SK-N-SH treated with all-trans-retinoic acid at 6 μM for 48 hours (cell line): ENCODE measurements at regions not wholly inside any gene's neighbourhood (a gene's known extent, or its start where the extent isn't known, plus 50 kb on each side); places are given as distances from the start of the nearest gene placed in this dataset.

Source experiments
- BACH2 ChIP-seq: fragments of 250-450 bp; sonication (Bioruptor Pico); IDR thresholded peaks from 2 replicates; pipeline ENCODE4 v1.9.0; 2021; ENCODE audit warnings: mild to moderate bottlenecking, borderline replicate concordance
- PATZ1 ChIP-seq: fragments of 250-450 bp; sonication (Bioruptor Pico); IDR thresholded peaks from 2 replicates; pipeline ENCODE4 v1.8.0; 2020; ENCODE audit warnings: mild to moderate bottlenecking, moderate library complexity, borderline replicate concordance

DNA sequence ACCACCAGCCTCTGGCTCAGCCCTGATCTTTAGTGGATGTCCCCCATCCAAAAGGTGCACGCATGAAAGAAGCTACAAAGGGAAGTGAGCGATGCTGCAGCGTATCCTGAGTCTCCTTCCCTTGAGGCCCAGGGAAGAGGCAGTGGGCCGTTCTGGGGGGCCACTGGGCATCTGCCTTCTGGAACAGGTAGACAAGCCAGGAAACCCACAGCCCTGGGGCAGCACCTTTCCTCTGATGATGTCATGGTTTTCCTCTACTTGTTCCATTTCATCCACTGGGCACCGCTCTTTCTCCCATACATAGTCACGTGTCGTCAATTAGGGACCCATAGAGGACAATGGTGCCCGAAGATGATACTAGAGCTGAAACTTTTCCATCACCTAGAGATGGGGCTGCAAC lies 194.0 kb upstream of the IRX1 start:
- no peak for TF ChIP-seq PATZ1 (CRISPR knock-in tag)
- no peak for TF ChIP-seq BACH2
